Ammon's horn (tissue), 1 donor: ENCODE measurements at regions not wholly inside any gene's neighbourhood (a gene's known extent, or its start where the extent isn't known, plus 50 kb on each side); places are given as distances from the start of the nearest gene placed in this dataset.

ENCODE experiments used
- DNase-seq: peaks from one replicate; pipeline ENCODE4 v3.0.0-alpha.2; 2016; ENCODE audit warnings: low spot score

DNA sequence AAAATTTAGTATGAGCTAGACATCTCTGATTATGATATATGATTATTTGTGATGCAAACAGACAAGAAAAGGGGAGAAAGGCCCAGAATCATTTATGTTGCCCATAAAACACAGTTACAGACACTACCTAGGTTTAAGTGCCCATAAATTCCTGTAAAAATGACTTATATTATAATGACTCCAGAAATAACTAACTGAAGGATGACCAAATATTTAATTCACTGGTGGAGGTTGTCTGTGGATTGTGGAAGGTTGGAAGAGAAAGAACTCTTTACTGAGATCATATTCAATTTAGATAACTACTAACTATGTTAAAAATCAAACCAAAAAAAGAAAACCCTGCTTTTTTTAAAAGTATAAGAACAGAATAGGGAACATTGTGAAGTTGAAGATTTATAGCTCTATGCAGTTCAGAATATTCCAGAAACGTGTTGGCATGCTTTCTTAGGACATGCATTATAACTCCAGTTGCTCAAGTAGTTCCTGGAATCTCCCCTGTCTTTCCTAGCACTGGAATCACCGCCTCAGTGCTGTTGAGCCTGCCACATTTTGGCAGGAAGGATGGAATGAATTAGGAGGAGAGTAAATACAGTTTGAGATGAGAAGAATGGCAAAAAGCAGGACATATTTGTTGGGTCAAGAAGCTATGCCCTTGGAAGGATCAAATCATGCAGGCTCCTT, 72.0 kb upstream of the PAPPA start:
- no peak for DNase-seq

DNA sequence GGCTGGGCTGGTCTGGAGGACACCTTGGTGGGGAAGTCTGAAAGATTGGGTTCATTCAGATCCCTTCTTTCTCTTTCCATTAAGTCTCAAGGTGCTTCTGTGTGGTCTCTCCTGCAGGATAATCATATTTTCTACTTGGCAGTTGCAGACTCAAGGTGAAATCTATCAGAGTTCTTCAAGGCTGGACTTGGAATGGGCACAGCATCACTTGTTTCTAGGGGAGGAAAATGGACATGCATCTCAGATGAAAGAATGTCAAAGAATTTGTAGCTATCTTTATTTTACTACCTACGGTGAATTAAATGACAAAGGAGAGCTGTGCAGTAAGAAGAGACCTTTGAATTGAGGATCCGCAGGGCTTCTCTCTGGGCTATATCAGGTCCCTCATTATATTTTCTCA, 69.8 kb upstream of the PAPPA start:
- DNase-seq: no peak

DNA sequence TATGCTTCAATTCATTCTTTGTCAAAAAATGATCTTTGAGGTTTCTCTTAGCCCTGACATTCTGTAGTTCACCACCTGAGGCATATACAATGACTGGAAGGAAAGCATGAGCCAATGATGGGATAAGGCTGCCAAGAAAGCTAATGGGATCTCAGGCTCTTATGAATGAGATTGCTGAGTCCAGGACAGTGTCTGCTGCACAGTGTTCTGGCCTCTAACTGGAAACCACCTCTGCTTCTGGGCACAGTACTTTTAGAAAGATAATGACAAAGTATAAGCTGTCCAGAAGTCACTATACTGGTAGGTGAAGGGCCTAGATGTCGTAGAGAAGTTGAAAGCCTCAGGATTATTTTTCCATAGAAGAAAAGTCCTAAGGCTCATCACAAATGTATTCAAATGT, 69.1 kb upstream of the PAPPA start:
- DNase-seq: no peak

DNA sequence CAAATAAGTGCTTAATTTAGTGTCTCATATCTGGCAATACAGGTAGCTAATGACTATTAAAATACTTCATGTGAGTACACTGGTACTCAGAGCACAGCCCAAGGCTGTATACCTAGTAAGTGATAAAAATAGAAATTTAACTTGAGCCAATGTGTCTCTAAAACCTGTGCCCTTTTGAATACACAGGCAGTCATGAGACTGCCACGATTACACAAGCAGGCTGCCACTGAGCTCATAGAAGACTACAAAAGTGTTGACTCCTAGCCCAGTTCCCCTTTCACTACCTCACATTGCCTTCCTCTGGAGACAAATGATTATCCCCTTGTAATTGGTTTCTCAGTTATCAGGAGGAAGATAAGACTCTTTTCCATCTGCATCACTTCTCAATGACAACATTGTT, 66.3 kb upstream of the PAPPA start:
- DNase-seq: peak; percentile 71

DNA sequence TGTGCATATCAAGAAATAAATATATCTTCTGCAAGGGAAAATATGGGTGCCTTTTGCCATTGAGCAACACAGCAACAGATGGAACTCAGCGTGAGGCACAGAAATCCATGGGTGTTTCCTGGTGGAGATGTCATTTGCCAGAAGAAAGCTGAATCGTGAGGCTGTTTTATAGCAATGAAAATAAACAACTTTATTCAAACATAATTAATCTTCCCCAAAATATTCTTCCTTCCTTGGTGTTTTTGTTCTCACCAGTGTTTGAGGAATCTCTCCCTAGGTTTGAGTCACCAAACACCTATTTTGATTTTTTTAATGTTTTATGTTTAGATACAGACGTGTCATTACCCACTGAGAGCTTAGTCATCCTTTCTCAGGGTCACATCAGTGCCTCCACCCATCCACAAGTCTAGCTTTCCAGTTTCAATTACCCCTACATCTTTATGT, 65.8 kb upstream of the PAPPA start:
- peak; percentile 45 for DNase-seq

DNA sequence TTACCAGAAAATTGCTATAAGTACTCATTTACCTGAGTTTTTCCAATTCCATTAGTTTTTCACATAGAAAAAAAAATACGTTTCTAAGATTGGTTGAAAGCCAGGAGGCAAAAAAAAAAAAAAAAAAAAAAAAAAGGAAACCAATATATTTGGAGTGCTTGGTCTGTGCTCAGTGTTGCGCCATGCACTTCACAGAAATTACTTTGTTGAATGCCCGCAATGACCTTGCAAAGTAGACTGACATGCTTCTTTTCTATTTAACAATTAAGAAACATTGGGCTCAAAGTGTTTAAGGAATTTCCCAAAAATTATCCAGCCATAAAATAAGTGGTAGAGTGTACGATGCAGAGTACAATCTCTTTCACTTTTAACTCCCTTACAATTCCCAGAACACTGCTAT, 65.2 kb upstream of the PAPPA start:
- DNase-seq: no peak

DNA sequence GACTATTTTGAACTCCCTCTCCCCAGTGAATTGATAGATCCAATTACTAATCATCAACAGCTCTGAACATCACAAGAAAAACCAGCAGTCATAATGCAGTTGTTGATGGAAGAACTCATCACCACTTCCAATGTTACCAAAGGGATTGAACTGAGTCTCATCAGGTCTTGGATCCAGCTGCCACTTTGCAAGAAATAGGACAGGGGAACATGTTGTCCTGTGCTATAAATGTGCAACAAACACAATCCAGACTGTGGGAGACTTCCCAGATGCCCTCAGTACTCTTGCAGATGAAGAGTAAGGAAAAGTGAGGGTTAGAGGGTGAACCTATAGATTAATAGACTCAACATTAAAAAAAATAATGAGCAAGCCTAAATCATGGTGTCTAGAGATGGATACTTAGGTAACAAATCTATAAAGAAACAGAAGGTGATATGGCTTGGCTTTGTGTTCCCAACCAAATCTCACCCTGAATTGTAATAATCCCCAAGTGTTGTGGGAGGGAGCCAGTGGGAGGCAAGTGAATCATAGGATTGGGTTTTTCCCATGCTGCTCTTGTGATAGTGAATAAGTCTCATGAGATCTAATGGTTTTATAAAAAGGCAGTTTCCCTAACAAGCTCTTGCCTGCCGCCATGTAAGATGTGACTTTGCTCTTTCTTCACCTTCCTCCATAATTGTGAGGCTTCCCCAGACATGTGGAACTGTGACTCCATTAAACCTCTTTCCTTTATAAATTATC, 63.4 kb upstream of the PAPPA start:
- no peak for DNase-seq

DNA sequence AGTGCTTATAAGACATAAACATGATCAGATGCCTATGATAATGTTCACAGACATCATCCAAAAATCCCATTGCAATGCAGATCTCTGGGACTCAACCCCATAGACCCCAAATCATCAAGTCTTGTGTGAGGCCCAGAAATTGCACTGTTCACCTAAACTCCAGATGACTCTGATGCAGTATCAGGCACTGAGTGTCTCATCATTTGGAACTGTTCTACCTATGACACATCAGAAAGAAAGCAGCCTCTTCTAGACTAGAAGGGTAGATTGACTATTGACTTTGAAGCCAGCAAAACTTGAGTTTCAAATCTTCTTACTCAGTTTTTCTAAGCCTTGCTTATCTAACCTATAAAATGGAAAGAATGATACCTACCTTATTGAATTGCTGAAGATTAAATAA, 58.7 kb upstream of the PAPPA start:
- no peak for DNase-seq

DNA sequence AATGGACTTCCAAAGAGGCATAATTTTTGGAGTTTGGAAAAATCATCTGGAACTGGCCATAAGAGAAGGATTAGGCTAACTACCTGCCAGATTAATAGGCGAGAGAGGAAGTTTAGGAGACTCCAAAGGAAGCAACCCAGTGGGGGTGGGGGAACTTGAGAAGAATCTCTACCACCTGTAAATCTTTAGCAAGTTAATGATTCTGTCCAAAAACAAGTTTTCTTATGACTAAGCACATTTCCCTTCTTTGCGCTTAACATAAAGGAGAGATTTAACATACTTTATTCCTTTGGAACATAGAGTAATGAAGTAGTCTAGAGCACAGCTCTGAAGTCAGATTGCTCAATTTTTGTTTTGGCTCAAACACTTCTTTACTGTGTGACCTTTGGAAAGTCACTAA, 58.2 kb upstream of the PAPPA start:
- DNase-seq: no peak

DNA sequence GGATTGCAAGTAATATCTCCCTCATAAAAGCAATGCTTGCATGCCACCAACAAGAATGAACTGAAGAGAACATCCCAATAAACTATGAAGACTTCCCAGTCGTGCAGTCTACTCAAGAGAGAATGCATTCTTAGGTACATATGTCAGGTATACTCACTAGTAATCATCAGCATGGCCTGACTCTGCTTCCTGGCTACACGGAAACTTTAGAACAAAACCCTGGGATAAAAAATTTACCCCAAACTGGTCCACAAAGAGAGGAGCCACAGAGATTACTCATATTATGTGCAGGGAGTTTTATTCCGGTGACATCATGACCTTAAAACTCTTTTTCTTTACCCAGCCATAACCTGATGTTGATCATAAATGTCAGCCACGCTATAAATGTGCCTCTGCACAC, 57.5 kb upstream of the PAPPA start:
- no peak for DNase-seq

DNA sequence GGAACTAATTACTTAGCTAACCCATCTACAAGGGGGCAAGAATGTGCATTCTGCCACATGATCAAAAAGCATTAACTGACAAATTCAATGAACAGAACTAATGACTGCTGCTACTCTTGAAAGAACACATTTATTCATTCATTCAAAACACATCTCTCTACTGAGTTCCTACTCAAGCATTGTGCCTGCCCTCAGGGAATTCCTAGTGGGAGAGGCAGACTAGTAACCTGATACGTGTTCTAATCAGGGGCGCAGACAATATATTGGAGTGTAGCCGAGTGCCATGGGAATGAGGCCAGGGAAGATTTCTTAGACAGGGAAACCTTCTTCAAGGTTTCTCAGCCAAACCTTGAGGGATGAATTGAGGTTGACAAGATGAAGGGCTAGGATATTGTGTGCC, 56.7 kb upstream of the PAPPA start:
- no peak for DNase-seq

DNA sequence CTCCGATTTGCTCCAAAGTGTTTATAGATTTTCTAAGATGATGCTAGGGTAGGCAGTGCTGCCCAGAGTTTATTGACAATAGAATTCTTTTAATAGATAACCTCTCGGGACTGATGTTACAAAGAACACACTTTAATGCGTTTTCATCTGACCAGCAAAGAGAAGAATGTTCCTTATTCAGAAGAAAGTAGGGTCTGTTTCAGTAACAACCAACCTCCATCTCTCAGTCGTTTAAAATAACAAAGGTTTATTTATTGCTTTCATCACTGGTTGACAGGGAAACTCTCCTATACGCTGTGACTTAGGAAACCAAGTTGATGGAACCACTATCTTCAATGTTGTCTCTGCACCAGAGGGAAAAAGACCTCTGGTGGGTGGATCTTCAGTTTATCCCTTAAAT, 55.1 kb upstream of the PAPPA start:
- no peak for DNase-seq

DNA sequence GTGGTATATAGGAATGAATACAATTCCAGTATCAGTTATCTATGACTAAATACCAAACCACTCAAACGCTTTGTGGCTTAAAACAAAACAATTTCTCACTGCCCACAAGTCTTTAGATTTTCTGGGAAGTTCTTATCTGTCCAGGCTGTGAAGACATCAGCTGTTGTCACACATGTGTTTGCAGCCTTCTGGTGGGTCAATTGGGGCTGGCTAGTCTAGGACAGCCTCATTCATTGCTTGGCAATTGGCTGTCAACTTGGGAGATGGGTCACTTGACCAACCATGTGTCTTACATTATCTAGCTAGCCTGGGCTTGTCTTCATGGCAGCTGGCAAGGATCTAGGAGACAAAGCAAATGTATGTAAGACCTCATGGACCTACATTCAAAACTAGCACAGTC, 53.8 kb upstream of the PAPPA start:
- no peak for DNase-seq

DNA sequence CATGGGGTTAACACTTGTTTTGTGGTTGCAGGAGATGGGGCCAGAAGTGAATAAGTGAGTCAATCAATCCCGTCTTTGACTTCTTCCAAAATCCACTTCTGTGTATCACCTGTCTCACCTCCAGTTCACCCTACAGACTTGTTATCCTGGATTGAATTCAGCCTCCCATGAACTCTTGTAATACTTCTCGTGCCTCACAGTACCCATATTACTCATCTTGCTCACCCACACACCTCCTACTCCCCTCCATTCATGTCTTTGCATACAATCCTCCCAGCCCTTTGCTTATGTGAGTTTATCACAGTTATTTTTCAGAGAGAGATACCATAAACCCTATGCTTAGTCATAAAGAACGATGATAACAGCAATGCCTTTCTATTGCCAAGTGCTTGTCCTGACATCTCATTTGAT, 52.9 kb upstream of the PAPPA start:
- DNase-seq: peak; percentile 33

DNA sequence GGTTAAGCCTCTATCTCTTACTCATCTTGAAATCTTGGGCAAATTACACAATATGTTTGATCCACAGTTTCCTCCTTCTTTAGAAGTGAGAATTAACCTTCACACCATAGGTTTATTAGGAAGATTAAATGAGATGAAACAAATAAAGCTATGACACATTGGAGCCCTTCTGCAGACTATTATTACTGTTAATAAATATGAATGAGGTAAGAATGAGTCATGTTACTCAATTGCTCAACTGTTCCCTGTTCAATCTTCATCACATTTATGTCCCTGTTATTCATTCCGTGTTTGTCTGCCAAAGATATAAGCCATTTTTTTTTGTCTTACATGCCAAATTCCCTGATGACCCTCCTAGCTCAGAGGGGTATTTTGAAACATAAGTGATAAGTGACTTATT, 52.1 kb upstream of the PAPPA start:
- peak; percentile 9 for DNase-seq

DNA sequence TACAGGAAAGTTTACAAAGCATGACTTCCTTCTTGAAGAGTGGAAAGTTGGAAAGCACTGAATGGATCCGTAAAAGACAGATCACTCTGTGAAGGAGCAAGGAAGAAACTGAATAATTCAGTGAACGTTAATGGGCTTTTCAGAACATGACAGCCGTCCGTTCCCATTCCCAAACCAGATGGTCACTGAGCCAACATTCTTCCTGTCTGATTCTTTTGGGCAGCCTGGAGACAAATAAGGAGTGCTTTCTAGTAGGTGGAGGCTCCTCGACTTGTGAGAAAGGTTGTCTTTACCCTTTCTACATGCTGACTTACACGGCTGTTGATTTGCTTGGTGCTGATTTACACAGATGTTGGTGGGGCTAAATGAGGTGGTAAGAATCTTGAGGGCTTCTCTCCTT, 51.0 kb upstream of the PAPPA start:
- DNase-seq: no peak
